PC-9 (cell line): ENCODE measurements at regions not wholly inside any gene's neighbourhood (a gene's known extent, or its start where the extent isn't known, plus 50 kb on each side); places are given as distances from the start of the nearest gene placed in this dataset.

Experiments used
- CTCF ChIP-seq: fragments of 200-600 bp; sonication (generic); conservative IDR thresholded peaks from 2 replicates; pipeline ENCODE4 v1.6.1; 2017; ENCODE audit warnings: mixed run types, antibody characterized with exemption, mild to moderate bottlenecking, moderate library complexity
- EZH2 ChIP-seq: fragments of 200-600 bp; sonication (generic); IDR thresholded peaks from 2 replicates; pipeline ENCODE4 v1.8.0; 2017; ENCODE audit warnings: antibody characterized with exemption, low read depth

- TF ChIP-seq CTCF: no peak
- no peak for TF ChIP-seq EZH2
Observed at GRCh38 chr5:8766448-8766847, 779.4 kb downstream of the SEMA5A start.
